ENCODE measurements at regions not wholly inside any gene's neighbourhood (a gene's known extent, or its start where the extent isn't known, plus 50 kb on each side); places are given as distances from the start of the nearest gene placed in this dataset.

DNA sequence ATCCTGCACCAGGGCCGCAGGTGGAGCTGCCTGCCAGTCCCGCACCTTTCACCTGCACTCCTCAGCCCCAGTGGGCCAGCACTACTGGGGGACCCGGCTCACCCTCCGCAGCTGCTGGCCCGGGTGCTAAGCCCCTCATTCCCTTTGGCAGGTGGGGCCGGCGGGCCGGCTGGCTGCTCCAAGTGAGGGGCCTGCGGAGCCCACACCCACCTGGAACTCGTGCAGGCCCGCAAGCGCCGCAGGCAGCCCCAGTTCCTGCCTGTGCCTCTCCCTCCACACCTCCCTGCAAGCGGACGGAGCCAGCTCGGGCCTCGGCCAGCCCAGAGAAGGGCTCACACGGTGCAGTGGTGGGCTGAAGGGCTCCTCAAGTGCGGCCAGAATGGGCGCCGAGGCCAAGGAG lies 199.0 kb upstream of the HS3ST5 start:
- BruUV-seq (replicated peaks) = no TSS peak
- ChIA-PET CTCF (no interaction called here), POLR2A (no interaction called here), RAD21 (ENCODE audit: low non-redundant PET in 1 of 2, low total read pairs in 2 of 2, uncharacterized antibody in 2 of 2, unreplicated experiment in 2 of 2) (no interaction called here)
- no peak overlapping the region for H2AFZ ChIP-seq (ENCODE audit: low read depth, low read length, poor library complexity, severe bottlenecking)
- no peaks in the 10 kb centered on the region for H4K20me1 ChIP-seq (ENCODE audit: insufficient read depth)
- H3K36me3 ChIP-seq (ENCODE audit: control insufficient read depth in 1 of 2, insufficient read depth in 2 of 2, low read length in 2 of 2) = no peaks in the 10 kb centered on the region
- H3K4me1 ChIP-seq (ENCODE audit: control insufficient read depth in 1 of 2, insufficient read depth in 2 of 2, low read length in 2 of 2) = no peaks in the 10 kb centered on the region
- no peak overlapping the region for H3K4me2 ChIP-seq (ENCODE audit: low read length)
- H3K27ac ChIP-seq (ENCODE audit: low read depth, low read length) = no peak overlapping the region
- H3K9me3 ChIP-seq (ENCODE audit: control insufficient read depth in 1 of 2, insufficient read depth in 1 of 2, low read depth in 1 of 2, low read length in 2 of 2) = no peaks in the 10 kb centered on the region
- TF ChIP-seq JUND (IDR thresholded peaks at IDR 0.05) (no peak), FOSL1 (IDR thresholded peaks at IDR 0.05; ENCODE audit: low read depth) (no peak), CEBPB (IDR thresholded peaks at IDR 0.05; ENCODE audit: low read depth) (no peak), ZFX (IDR thresholded peaks at IDR 0.05) (no peak), EGR1 (IDR thresholded peaks at IDR 0.05; ENCODE audit: low read depth) (no peak), SRF (IDR thresholded peaks at IDR 0.05; ENCODE audit: low read depth) (no peak), ZNF274 (IDR thresholded peaks at IDR 0.05; ENCODE audit: low read depth, low read length) (no peak), POLR2A (IDR thresholded peaks at IDR 0.05; ENCODE audit: borderline replicate concordance, extremely low read depth, insufficient read depth, insufficient read length) (no peak), SP1 (IDR thresholded peaks at IDR 0.05; ENCODE audit: low read depth) (no peak), POLR2AphosphoS5 (IDR thresholded peaks at IDR 0.05; ENCODE audit: low read depth, low read length) (no peak), CBX3 (IDR thresholded peaks at IDR 0.05; ENCODE audit: low read depth) (no peak)
- TF ChIP-seq, protein P1, sequence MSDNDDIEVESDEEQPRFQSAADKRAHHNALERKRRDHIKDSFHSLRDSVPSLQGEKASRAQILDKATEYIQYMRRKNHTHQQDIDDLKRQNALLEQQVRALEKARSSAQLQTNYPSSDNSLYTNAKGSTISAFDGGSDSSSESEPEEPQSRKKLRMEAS (IDR thresholded peaks at IDR 0.05) = no peak
- TF ChIP-seq, protein P2, sequence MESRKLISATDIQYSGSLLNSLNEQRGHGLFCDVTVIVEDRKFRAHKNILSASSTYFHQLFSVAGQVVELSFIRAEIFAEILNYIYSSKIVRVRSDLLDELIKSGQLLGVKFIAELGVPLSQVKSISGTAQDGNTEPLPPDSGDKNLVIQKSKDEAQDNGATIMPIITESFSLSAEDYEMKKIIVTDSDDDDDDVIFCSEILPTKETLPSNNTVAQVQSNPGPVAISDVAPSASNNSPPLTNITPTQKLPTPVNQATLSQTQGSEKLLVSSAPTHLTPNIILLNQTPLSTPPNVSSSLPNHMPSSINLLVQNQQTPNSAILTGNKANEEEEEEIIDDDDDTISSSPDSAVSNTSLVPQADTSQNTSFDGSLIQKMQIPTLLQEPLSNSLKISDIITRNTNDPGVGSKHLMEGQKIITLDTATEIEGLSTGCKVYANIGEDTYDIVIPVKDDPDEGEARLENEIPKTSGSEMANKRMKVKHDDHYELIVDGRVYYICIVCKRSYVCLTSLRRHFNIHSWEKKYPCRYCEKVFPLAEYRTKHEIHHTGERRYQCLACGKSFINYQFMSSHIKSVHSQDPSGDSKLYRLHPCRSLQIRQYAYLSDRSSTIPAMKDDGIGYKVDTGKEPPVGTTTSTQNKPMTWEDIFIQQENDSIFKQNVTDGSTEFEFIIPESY (IDR thresholded peaks at IDR 0.05; ENCODE audit: extremely low read depth, insufficient replicate concordance, low read length) = no peak
- TF ChIP-seq, protein P3, sequence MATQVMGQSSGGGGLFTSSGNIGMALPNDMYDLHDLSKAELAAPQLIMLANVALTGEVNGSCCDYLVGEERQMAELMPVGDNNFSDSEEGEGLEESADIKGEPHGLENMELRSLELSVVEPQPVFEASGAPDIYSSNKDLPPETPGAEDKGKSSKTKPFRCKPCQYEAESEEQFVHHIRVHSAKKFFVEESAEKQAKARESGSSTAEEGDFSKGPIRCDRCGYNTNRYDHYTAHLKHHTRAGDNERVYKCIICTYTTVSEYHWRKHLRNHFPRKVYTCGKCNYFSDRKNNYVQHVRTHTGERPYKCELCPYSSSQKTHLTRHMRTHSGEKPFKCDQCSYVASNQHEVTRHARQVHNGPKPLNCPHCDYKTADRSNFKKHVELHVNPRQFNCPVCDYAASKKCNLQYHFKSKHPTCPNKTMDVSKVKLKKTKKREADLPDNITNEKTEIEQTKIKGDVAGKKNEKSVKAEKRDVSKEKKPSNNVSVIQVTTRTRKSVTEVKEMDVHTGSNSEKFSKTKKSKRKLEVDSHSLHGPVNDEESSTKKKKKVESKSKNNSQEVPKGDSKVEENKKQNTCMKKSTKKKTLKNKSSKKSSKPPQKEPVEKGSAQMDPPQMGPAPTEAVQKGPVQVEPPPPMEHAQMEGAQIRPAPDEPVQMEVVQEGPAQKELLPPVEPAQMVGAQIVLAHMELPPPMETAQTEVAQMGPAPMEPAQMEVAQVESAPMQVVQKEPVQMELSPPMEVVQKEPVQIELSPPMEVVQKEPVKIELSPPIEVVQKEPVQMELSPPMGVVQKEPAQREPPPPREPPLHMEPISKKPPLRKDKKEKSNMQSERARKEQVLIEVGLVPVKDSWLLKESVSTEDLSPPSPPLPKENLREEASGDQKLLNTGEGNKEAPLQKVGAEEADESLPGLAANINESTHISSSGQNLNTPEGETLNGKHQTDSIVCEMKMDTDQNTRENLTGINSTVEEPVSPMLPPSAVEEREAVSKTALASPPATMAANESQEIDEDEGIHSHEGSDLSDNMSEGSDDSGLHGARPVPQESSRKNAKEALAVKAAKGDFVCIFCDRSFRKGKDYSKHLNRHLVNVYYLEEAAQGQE (IDR thresholded peaks at IDR 0.05; ENCODE audit: low read depth) = no peak
- H3K79me2 ChIP-seq (ENCODE audit: insufficient read depth, low read length) = no peaks in the 10 kb centered on the region
- no peak for ATAC-seq
- H3K9ac ChIP-seq (ENCODE audit: low read length) = no peak overlapping the region
- no peak overlapping the region for H3K4me3 ChIP-seq (replicated peaks in 1 of 2; ENCODE audit: low read depth in 1 of 2, low read length in 2 of 2)
- no peaks in the 10 kb centered on the region for H3K9me2 ChIP-seq (ENCODE audit: insufficient read depth)
- intact Hi-C loops (cut with micrococcal nuclease) = no loop called here
- no peak for DNase-seq (ENCODE audit: low read depth, low spot score)
- H3K27me3 ChIP-seq (ENCODE audit: insufficient read depth, low read length) = no peaks in the 10 kb centered on the region
